HepG2 (cell line): ENCODE measurements at regions not wholly inside any gene's neighbourhood (a gene's known extent, or its start where the extent isn't known, plus 50 kb on each side); places are given as distances from the start of the nearest gene placed in this dataset.

ENCODE experiments used
- ATAC-seq: fragments of 200-7000 bp; cut with Tn5 transposase; 3 replicates; pipeline ENCODE4 v1.9.1; 2020; ENCODE audit warnings: mild to moderate bottlenecking, moderate library complexity
- BruUV-seq: library from RNA; stranded (reverse); fragments of 400-500 nt; replicated peaks from 2 replicates; lab custom pipeline; 2021; lab: Mats Ljungman, UMichigan
- CTCF ChIA-PET: fragments of 300-600 bp; formaldehyde crosslinking; extraction: SDS; loops from one replicate; lab custom pipeline; 2021; ENCODE audit warnings: low total read pairs, inconsistent platforms, low intra/inter-chr PET ratio; lab: Yijun Ruan, JAX
- POLR2A ChIA-PET: fragments of 350-600 bp; sonication (Branson Sonifier 250); formaldehyde crosslinking; loops from one replicate; lab custom pipeline; 2020; ENCODE audit warnings: antibody characterized with exemption, inconsistent platforms; lab: Yijun Ruan, JAX
- DNase-seq: peaks from one replicate; pipeline ENCODE4 v3.0.0-alpha.2; 2015; ENCODE audit warnings: low spot score
- FAIRE-seq: peaks from 3 replicates; lab custom pipeline; 2011; peaks lifted over from hg19 to GRCh38; lab: Jason Lieb, UNC
- H2AFZ ChIP-seq: one replicate; pipeline ENCODE4 v1.6.1; 2011; ENCODE audit warnings: low read length, inconsistent platforms
- H3K27ac ChIP-seq: fragments of 300-600 bp; 3 replicates; pipeline ENCODE4 v1.8.0; 2011; ENCODE audit warnings: mixed run types, mild to moderate bottlenecking, mixed read lengths, low read length, inconsistent platforms; ENCODE audit not compliant: insufficient read depth; ENCODE audit errors: extremely low read length
- H3K27me3 ChIP-seq, 2 experiments: fragments of 200-600 bp in 1 of 2; 2 replicates in 1 of 2; 3 replicates in 1 of 2; pipeline versions ENCODE4 v1.6.0 to v1.8.0; 2011; ENCODE audit warnings: low read length in 2 of 2, mild to moderate bottlenecking in 2 of 2, moderate library complexity in 2 of 2, inconsistent platforms in 1 of 2; ENCODE audit not compliant: insufficient read depth in 2 of 2, control insufficient read depth in 1 of 2
- H3K36me3 ChIP-seq, 2 experiments: fragments of 200-600 bp in 1 of 2; replicated peaks in 1 of 2; 2 replicates in 1 of 2; 3 replicates in 1 of 2; pipeline versions ENCODE4 v1.5.1 to v1.8.0; 2011; ENCODE audit warnings: low read length in 2 of 2, inconsistent platforms in 1 of 2; ENCODE audit not compliant: insufficient read depth in 2 of 2, control insufficient read depth in 1 of 2
- H3K4me1 ChIP-seq: 2 replicates; pipeline ENCODE4 v1.5.1; 2012; ENCODE audit warnings: low read length, inconsistent platforms; ENCODE audit not compliant: insufficient read depth
- H3K4me2 ChIP-seq: 2 replicates; pipeline ENCODE4 v1.6.0; 2011; ENCODE audit warnings: low read depth, low read length, inconsistent platforms
- H3K4me3 ChIP-seq, 3 experiments: fragments of 200-600 bp in 1 of 3; sonication (generic), shearing (Covaris generic) in 1 of 3; replicated peaks in 1 of 3; 2 replicates each; pipeline ENCODE4 v1.5.1; 2011 to 2016; ENCODE audit warnings: low read length in 3 of 3, inconsistent platforms in 2 of 3, low read depth in 2 of 3, mild to moderate bottlenecking in 2 of 3, control low read depth in 1 of 3, mixed read lengths in 1 of 3; ENCODE audit not compliant: insufficient read depth in 1 of 3
- H3K79me2 ChIP-seq: one replicate; pipeline ENCODE4 v1.6.1; 2011; ENCODE audit warnings: low read length, inconsistent platforms; ENCODE audit not compliant: insufficient read depth
- H3K9ac ChIP-seq: 2 replicates; pipeline ENCODE4 v1.6.0; 2011; ENCODE audit warnings: mild to moderate bottlenecking, low read depth, low read length, inconsistent platforms; ENCODE audit not compliant: insufficient read depth
- H3K9me3 ChIP-seq: 2 replicates; pipeline ENCODE4 v1.5.1; 2012; ENCODE audit warnings: mild to moderate bottlenecking, low read length
- H4K20me1 ChIP-seq: 2 replicates; pipeline ENCODE4 v1.6.0; 2011; ENCODE audit warnings: inconsistent platforms, mild to moderate bottlenecking, low read length, moderate library complexity; ENCODE audit not compliant: insufficient read depth
- HIC2 ChIP-seq: sonication (generic); formaldehyde crosslinking; IDR thresholded peaks from 2 replicates; pipeline ENCODE4 v1.9.0; 2022; ENCODE audit warnings: low read depth, missing genetic modification reagents
- IKZF1 ChIP-seq: fragments of 450-650 bp; IDR thresholded peaks from 2 replicates; pipeline ENCODE4 v1.7.1; 2016
- MAFG ChIP-seq: sonication (generic); formaldehyde crosslinking; IDR thresholded peaks from 2 replicates; pipeline ENCODE4 v1.5.1; 2020; ENCODE audit warnings: mild to moderate bottlenecking, missing genetic modification reagents
- NR2F2 ChIP-seq: IDR thresholded peaks from 2 replicates; pipeline ENCODE4 v1.6.1; 2012; ENCODE audit warnings: low read depth, inconsistent platforms, borderline replicate concordance
- SMAD3 ChIP-seq: sonication (generic); formaldehyde crosslinking; IDR thresholded peaks from 2 replicates; pipeline ENCODE4 v1.4.0; 2020; ENCODE audit warnings: missing genetic modification reagents
- SOX5 ChIP-seq: IDR thresholded peaks from 2 replicates; pipeline ENCODE4 v1.6.1; 2016; ENCODE audit warnings: borderline replicate concordance
- SP2 ChIP-seq: sonication (generic); formaldehyde crosslinking; IDR thresholded peaks from 2 replicates; pipeline ENCODE4 v1.5.1; 2020; ENCODE audit warnings: mild to moderate bottlenecking, missing genetic modification reagents
- SYNCRIP ChIP-seq: fragments of 200-400 bp; formaldehyde crosslinking; IDR thresholded peaks from 2 replicates; pipeline ENCODE4 v1.6.1; 2018; ENCODE audit warnings: mild to moderate bottlenecking, low read depth, low read length; ENCODE audit not compliant: insufficient read depth
- ZFP36 ChIP-seq: fragments of 150-350 bp; IDR thresholded peaks from 2 replicates; pipeline ENCODE4 v1.6.1; 2018; ENCODE audit warnings: borderline replicate concordance, low read length, low read depth; ENCODE audit not compliant: partially characterized antibody
- ZNF780A ChIP-seq: sonication (generic); formaldehyde crosslinking; IDR thresholded peaks from 2 replicates; pipeline ENCODE4 v1.8.0; 2022; ENCODE audit warnings: mild to moderate bottlenecking, missing genetic modification reagents, moderate library complexity
- whole genome bisulfite sequencing: methylation state at CpG from one replicate; pipeline ENCODE4 v1.1.6; 2017; ENCODE audit warnings: low lambda C conversion rate; 5-methylcytosine and 5-hydroxymethylcytosine counted together
- in situ Hi-C: cut with HindIII; loops from 2 replicates; pipeline ENCODE4 v1.10.0; 2017; ENCODE audit warnings: low pct_unique_long_range_greater_than_20kb; ENCODE audit not compliant: extremely low pct_ligation_motif_present
- intact Hi-C: fragments of 100-400 bp; cut with micrococcal nuclease; formaldehyde crosslinking; loops from one replicate; pipeline ENCODE4 v1.10.0; 2022; ENCODE audit not compliant: unreplicated experiment

GRCh38 chr4:14833053-14833452, 169.2 kb upstream of the CPEB2 start (continued):
- TF ChIP-seq MAFG (CRISPR knock-in tag), result no peak
- no peak for TF ChIP-seq SOX5 (CRISPR knock-in tag)
- TF ChIP-seq ZNF780A, result no peak

GRCh38 chr4:14834382-14834781, 167.9 kb upstream of the CPEB2 start:
- Histone ChIP-seq H4K20me1 (no peaks in the 10 kb centered on the region), H2AFZ (no peak overlapping the region), H3K79me2 (no peaks in the 10 kb centered on the region), H3K4me2 (no peak overlapping the region), H3K27me3 (no peaks in the 10 kb centered on the region), H3K4me1 (peaks cover 6% of the 10 kb centered on the region), H3K4me3 (no peak overlapping the region), H3K9me3 (peaks cover 7% of the 10 kb centered on the region; the same call in 1 of the 2 replicates), H3K27ac (no peak overlapping the region), H3K36me3 (no peaks in the 10 kb centered on the region), H3K9ac (no peak overlapping the region)
- ChIA-PET CTCF (no interaction called here), POLR2A (no interaction called here)
- intact Hi-C loops, result no loop called here
- in situ Hi-C loops, result no loop called here
- ATAC-seq (no peak), DNase-seq (no peak), FAIRE-seq (no peak)
- 20% methylated on average over 1 of the region's 1 CpG for WGBS
- BruUV-seq, result no TSS peak
- no peak for TF ChIP-seq HIC2 (CRISPR knock-in tag)
- no peak for TF ChIP-seq SYNCRIP
- no peak for TF ChIP-seq SMAD3 (CRISPR knock-in tag)
- TF ChIP-seq NR2F2, result no peak
- TF ChIP-seq SP2 (CRISPR knock-in tag), result no peak
- no peak for TF ChIP-seq IKZF1
- TF ChIP-seq ZFP36, result no peak
